Fibroblast of lung (primary cell): ENCODE measurements at regions not wholly inside any gene's neighbourhood (a gene's known extent, or its start where the extent isn't known, plus 50 kb on each side); places are given as distances from the start of the nearest gene placed in this dataset.

Experiments used
- DNase-seq, 2 donors: peaks; one replicate each; pipeline versions ENCODE4 v3.0.0 to v3.0.0-alpha.2; 2010; ENCODE audit warnings: low read depth in 2 of 2
- H2AFZ ChIP-seq: 2 replicates; pipeline ENCODE4 v1.5.1; 2012; ENCODE audit warnings: low read length, control low read depth, inconsistent platforms
- H3K27ac ChIP-seq: 2 replicates; pipeline ENCODE4 v1.5.1; 2011; ENCODE audit warnings: low read length, control low read depth; ENCODE audit not compliant: insufficient read depth
- H3K27me3 ChIP-seq: 2 replicates; pipeline ENCODE4 v1.5.1; 2011; ENCODE audit warnings: mild to moderate bottlenecking, low read length; ENCODE audit not compliant: control insufficient read depth, insufficient read depth
- H3K36me3 ChIP-seq: 2 replicates; pipeline ENCODE4 v1.5.1; 2011; ENCODE audit warnings: low read length; ENCODE audit not compliant: control insufficient read depth, insufficient read depth
- H3K4me1 ChIP-seq: 2 replicates; pipeline ENCODE4 v1.5.1; 2011; ENCODE audit warnings: low read length; ENCODE audit not compliant: control insufficient read depth, insufficient read depth; ENCODE audit errors: extremely low read depth
- H3K4me2 ChIP-seq: 2 replicates; pipeline ENCODE4 v1.5.1; 2011; ENCODE audit warnings: low read length, control low read depth; ENCODE audit not compliant: insufficient read depth; ENCODE audit errors: extremely low read depth
- H3K4me3 ChIP-seq, 4 experiments: fragments of 200-600 bp in 1 of 4; sonication (generic) in 1 of 4; replicated peaks in 1 of 4; 2 replicates each; pipeline ENCODE4 v1.5.1; 2011 to 2016; ENCODE audit warnings: low read length in 4 of 4, low read depth in 3 of 4, mild to moderate bottlenecking in 3 of 4, control low read depth in 2 of 4, inconsistent platforms in 1 of 4, mixed read lengths in 1 of 4; ENCODE audit not compliant: insufficient read depth in 1 of 4; ENCODE audit errors: control extremely low read depth in 1 of 4
- H3K79me2 ChIP-seq: 2 replicates; pipeline ENCODE4 v1.5.1; 2012; ENCODE audit warnings: mild to moderate bottlenecking, low read length, inconsistent platforms; ENCODE audit not compliant: control insufficient read depth, insufficient read depth
- H3K9ac ChIP-seq: 2 replicates; pipeline ENCODE4 v1.5.1; 2011; ENCODE audit warnings: mild to moderate bottlenecking, low read length, control low read depth; ENCODE audit not compliant: insufficient read depth
- H3K9me3 ChIP-seq: 2 replicates; pipeline ENCODE4 v1.5.1; 2012; ENCODE audit warnings: low read depth, low read length; ENCODE audit not compliant: control insufficient read depth, insufficient read depth
- H4K20me1 ChIP-seq: 2 replicates; pipeline ENCODE4 v1.5.1; 2011; ENCODE audit warnings: low read length; ENCODE audit not compliant: control insufficient read depth, insufficient read depth; ENCODE audit errors: extremely low read depth
- CTCF ChIP-seq, 2 donors: IDR thresholded peaks in 1 of 2; conservative IDR thresholded peaks in 1 of 2; 1 replicate in 1 of 2; 2 replicates in 1 of 2; pipeline ENCODE4 v1.5.1; 2011 to 2012; ENCODE audit warnings: low read length in 2 of 2, control low read depth in 1 of 2, inconsistent platforms in 1 of 2, low read depth in 1 of 2, mild to moderate bottlenecking in 1 of 2
- EZH2 ChIP-seq: IDR thresholded peaks from 2 replicates; pipeline ENCODE4 v1.5.1; 2012; ENCODE audit warnings: low read length, control low read depth, mild to moderate bottlenecking; ENCODE audit errors: missing control alignments

- Histone ChIP-seq H3K9me3 (no peaks in the 10 kb centered on the region), H3K27me3 (no peaks in the 10 kb centered on the region), H3K36me3 (no peaks in the 10 kb centered on the region), H3K4me1 (no peaks in the 10 kb centered on the region), H3K4me3 (no peak overlapping the region), H3K9ac (no peak overlapping the region), H3K4me2 (no peak overlapping the region), H3K79me2 (no peaks in the 10 kb centered on the region), H2AFZ (no peak overlapping the region), H4K20me1 (no peaks in the 10 kb centered on the region), H3K27ac (no peak overlapping the region)
- DNase-seq, result peak in 1 of 2 donors; percentile 49
- no peak for TF ChIP-seq CTCF (conservative IDR thresholded peaks at IDR 0.05 in 1 of 2, IDR thresholded peaks at IDR 0.05 in 1 of 2; ENCODE audit: low read depth in 1 of 2, low read length in 2 of 2)
These were observed 551.1 kb downstream of the EFNA5 start for GRCh38 chr5:107119656-107120055.

GRCh38 chr5:107118184-107119019 lies 552.3 kb downstream of the EFNA5 start:
- Histone ChIP-seq H3K79me2 (no peaks in the 10 kb centered on the region), H3K9me3 (no peaks in the 10 kb centered on the region), H3K4me3 (no peak overlapping the region), H2AFZ (no peak overlapping the region), H3K27ac (no peak overlapping the region), H3K4me1 (no peaks in the 10 kb centered on the region), H3K36me3 (no peaks in the 10 kb centered on the region), H4K20me1 (no peaks in the 10 kb centered on the region), H3K9ac (no peak overlapping the region), H3K27me3 (no peaks in the 10 kb centered on the region), H3K4me2 (no peak overlapping the region)
- TF ChIP-seq EZH2 (no peak), CTCF (conservative IDR thresholded peaks at IDR 0.05 in 1 of 2, IDR thresholded peaks at IDR 0.05 in 1 of 2; ENCODE audit: low read depth in 1 of 2, low read length in 2 of 2) (no peak)
- no peak for DNase-seq

GRCh38 chr5:107112216-107112615 lies 558.5 kb downstream of the EFNA5 start:
- H2AFZ ChIP-seq, result no peak overlapping the region
- DNase-seq, result peak in 1 of 2 donors; percentile 41
- H3K27ac ChIP-seq, result no peak overlapping the region
- H3K4me2 ChIP-seq, result no peak overlapping the region
- H3K79me2 ChIP-seq, result no peaks in the 10 kb centered on the region
- H3K4me3 ChIP-seq, result no peak overlapping the region
- no peaks in the 10 kb centered on the region for H3K27me3 ChIP-seq
- H3K36me3 ChIP-seq, result no peaks in the 10 kb centered on the region
- no peaks in the 10 kb centered on the region for H4K20me1 ChIP-seq
- TF ChIP-seq CTCF (conservative IDR thresholded peaks at IDR 0.05 in 1 of 2, IDR thresholded peaks at IDR 0.05 in 1 of 2; ENCODE audit: low read depth in 1 of 2, low read length in 2 of 2) (no peak), EZH2 (no peak)
- no peaks in the 10 kb centered on the region for H3K9me3 ChIP-seq
- no peak overlapping the region for H3K9ac ChIP-seq
- H3K4me1 ChIP-seq, result no peaks in the 10 kb centered on the region
